WTC11 (cell line): ENCODE measurements at regions not wholly inside any gene's neighbourhood (a gene's known extent, or its start where the extent isn't known, plus 50 kb on each side); places are given as distances from the start of the nearest gene placed in this dataset.

ENCODE experiments used
- ATAC-seq: fragments of 200-7000 bp; cut with Tn5 transposase; 2 replicates; pipeline ENCODE4 v1.10.0; 2021; ENCODE audit warnings: mild to moderate bottlenecking, moderate library complexity
- CTCF ChIA-PET: fragments of 300-600 bp; sonication (Branson Sonifier 250); formaldehyde crosslinking; loops from one replicate; lab custom pipeline; 2021; ENCODE audit warnings: antibody characterized with exemption; lab: Charles Lee
- POLR2A ChIA-PET: fragments of 350-600 bp; sonication (Branson Sonifier 250); formaldehyde crosslinking; loops from one replicate; lab custom pipeline; 2021; ENCODE audit warnings: antibody characterized with exemption; lab: Charles Lee
- DNase-seq: peaks from one replicate; pipeline ENCODE4 v3.0.0; 2021; ENCODE audit warnings: low spot score
- H3K27ac Mint-ChIP-seq: 2 replicates; pipeline ENCODE4 v1.8.0; 2021; ENCODE audit warnings: mixed read lengths
- H3K27me3 Mint-ChIP-seq: 2 replicates; pipeline ENCODE4 v1.8.0; 2021; ENCODE audit warnings: low read depth, mild to moderate bottlenecking, moderate library complexity, mixed read lengths
- H3K36me3 Mint-ChIP-seq: 2 replicates; pipeline ENCODE4 v1.8.0; 2021; ENCODE audit warnings: mixed read lengths
- H3K4me1 Mint-ChIP-seq: 2 replicates; pipeline ENCODE4 v1.8.0; 2022; ENCODE audit warnings: mixed read lengths
- H3K4me3 Mint-ChIP-seq: 2 replicates; pipeline ENCODE4 v1.8.0; 2021; ENCODE audit warnings: mild to moderate bottlenecking, moderate library complexity, mixed read lengths
- H3K9me3 Mint-ChIP-seq: 2 replicates; pipeline ENCODE4 v1.8.0; 2021; ENCODE audit warnings: mixed read lengths
- ELF4 ChIP-seq: sonication (generic); formaldehyde crosslinking; IDR thresholded peaks from 2 replicates; pipeline ENCODE4 v1.8.1; 2022; ENCODE audit warnings: low read depth, mild to moderate bottlenecking, moderate library complexity, missing genetic modification reagents
- MYBL2 ChIP-seq: sonication (generic); formaldehyde crosslinking; IDR thresholded peaks from 2 replicates; pipeline ENCODE4 v1.8.1; 2023; ENCODE audit warnings: mild to moderate bottlenecking, moderate library complexity, missing genetic modification reagents
- NFATC4 ChIP-seq: fragments of 250-450 bp; sonication (Bioruptor Pico); IDR thresholded peaks from 2 replicates; pipeline ENCODE4 v1.9.0; 2021; ENCODE audit warnings: mild to moderate bottlenecking
- NFE2L1 ChIP-seq: sonication (generic); formaldehyde crosslinking; IDR thresholded peaks from 2 replicates; pipeline ENCODE4 v1.8.1; 2023; ENCODE audit warnings: missing genetic modification reagents
- RELA ChIP-seq: sonication (generic); formaldehyde crosslinking; IDR thresholded peaks from 2 replicates; pipeline ENCODE4 v1.8.1; 2022; ENCODE audit warnings: missing genetic modification reagents, mild to moderate bottlenecking, borderline replicate concordance
- SP1 ChIP-seq: sonication (generic); formaldehyde crosslinking; conservative IDR thresholded peaks from 2 replicates; pipeline ENCODE4 v1.8.1; 2022; ENCODE audit warnings: missing genetic modification reagents
- TCF7 ChIP-seq: sonication (generic); formaldehyde crosslinking; IDR thresholded peaks from 2 replicates; pipeline ENCODE4 v1.8.0; 2022; ENCODE audit warnings: mild to moderate bottlenecking, low read depth, missing genetic modification reagents, moderate library complexity
- ZNF121 ChIP-seq: sonication (generic); formaldehyde crosslinking; IDR thresholded peaks from 2 replicates; pipeline ENCODE4 v1.8.0; 2023; ENCODE audit warnings: missing genetic modification reagents
- ZNF219 ChIP-seq: sonication (generic); formaldehyde crosslinking; IDR thresholded peaks from 2 replicates; pipeline ENCODE4 v1.8.0; 2023; ENCODE audit warnings: missing genetic modification reagents, mild to moderate bottlenecking, borderline replicate concordance
- ZNF396 ChIP-seq: fragments of 250-450 bp; sonication (Bioruptor Pico); IDR thresholded peaks from 2 replicates; pipeline ENCODE4 v1.8.0; 2021; ENCODE audit warnings: mild to moderate bottlenecking, moderate library complexity, borderline replicate concordance
- TF ChIP-seq, protein P1 (sequence below): fragments of 250-450 bp; sonication (Bioruptor Pico); IDR thresholded peaks from 2 replicates; pipeline ENCODE4 v1.9.0; 2021; ENCODE audit warnings: moderate library complexity, mild to moderate bottlenecking, inconsistent platforms, borderline replicate concordance
- TF ChIP-seq, protein P2 (sequence below): sonication (generic); formaldehyde crosslinking; IDR thresholded peaks from 2 replicates; pipeline ENCODE4 v1.8.1; 2022; ENCODE audit warnings: low read depth, mild to moderate bottlenecking, moderate library complexity, missing genetic modification reagents, borderline replicate concordance
- TF ChIP-seq, protein P3 (sequence below): sonication (generic); formaldehyde crosslinking; IDR thresholded peaks from 2 replicates; pipeline ENCODE4 v1.8.0; 2022; ENCODE audit warnings: missing genetic modification reagents
- TF ChIP-seq, protein P4 (sequence below): sonication (generic); formaldehyde crosslinking; conservative IDR thresholded peaks from 2 replicates; pipeline ENCODE4 v1.8.1; 2023; ENCODE audit warnings: mild to moderate bottlenecking, low read depth, missing genetic modification reagents, moderate library complexity
- TF ChIP-seq, protein P5 (sequence below): sonication (generic); formaldehyde crosslinking; IDR thresholded peaks from 2 replicates; pipeline ENCODE4 v1.8.0; 2022; ENCODE audit warnings: mild to moderate bottlenecking, missing genetic modification reagents
- TF ChIP-seq, protein P6 (sequence below): fragments of 250-450 bp; sonication (Bioruptor Pico); IDR thresholded peaks from 2 replicates; pipeline ENCODE4 v1.9.0; 2021; ENCODE audit warnings: mild to moderate bottlenecking
- TF ChIP-seq, protein P7 (sequence below): sonication (generic); formaldehyde crosslinking; IDR thresholded peaks from 2 replicates; pipeline ENCODE4 v1.8.1; 2023; ENCODE audit warnings: mild to moderate bottlenecking, missing genetic modification reagents, borderline replicate concordance
- TF ChIP-seq, protein P8 (sequence below): sonication (generic); formaldehyde crosslinking; IDR thresholded peaks from 2 replicates; pipeline ENCODE4 v1.8.1; 2023; ENCODE audit warnings: mild to moderate bottlenecking, missing genetic modification reagents, moderate library complexity

DNA sequence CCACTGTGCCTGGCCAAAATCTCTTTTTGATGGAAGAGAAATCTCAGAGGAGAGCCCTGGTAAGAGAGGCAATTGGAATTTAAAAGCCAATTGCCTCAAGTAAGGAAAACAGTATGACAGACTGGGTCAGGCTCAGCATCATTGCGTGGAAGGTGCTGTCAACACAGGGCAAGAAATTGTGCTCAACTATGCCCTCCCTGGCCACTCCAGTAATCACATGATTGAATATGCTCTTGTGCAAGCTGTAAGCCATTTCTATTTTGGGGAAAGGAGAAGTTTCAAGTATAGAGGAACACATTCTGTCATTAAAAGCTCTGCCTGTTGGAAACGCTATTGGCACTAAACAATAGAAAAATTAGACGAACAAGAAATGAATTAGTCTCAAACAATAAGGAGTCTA, 1127.7 kb downstream of the REEP3 start:
- DNase-seq (peak; percentile 29), ATAC-seq (peak; percentile 90)
- CTCF ChIA-PET = interaction anchor here (1.0 kb wide), 1 partner anchor 533 kb away, joined by 3 read pairs; no protein-coding TSS in a partner anchor
- POLR2A ChIA-PET = no interaction called here
- Mint-ChIP-seq H3K4me1 (no peaks in the 10 kb centered on the region), H3K4me3 (no peak overlapping the region), H3K9me3 (no peaks in the 10 kb centered on the region), H3K27ac (no peak overlapping the region), H3K36me3 (no peaks in the 10 kb centered on the region), H3K27me3 (no peaks in the 10 kb centered on the region)
- TF ChIP-seq, protein P1, sequence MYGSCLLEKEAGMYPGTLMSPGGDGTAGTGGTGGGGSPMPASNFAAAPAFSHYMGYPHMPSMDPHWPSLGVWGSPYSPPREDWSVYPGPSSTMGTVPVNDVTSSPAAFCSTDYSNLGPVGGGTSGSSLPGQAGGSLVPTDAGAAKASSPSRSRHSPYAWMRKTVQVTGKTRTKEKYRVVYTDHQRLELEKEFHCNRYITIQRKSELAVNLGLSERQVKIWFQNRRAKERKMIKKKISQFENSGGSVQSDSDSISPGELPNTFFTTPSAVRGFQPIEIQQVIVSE (CRISPR knock-in tag) = no peak
- TF ChIP-seq, protein P2, sequence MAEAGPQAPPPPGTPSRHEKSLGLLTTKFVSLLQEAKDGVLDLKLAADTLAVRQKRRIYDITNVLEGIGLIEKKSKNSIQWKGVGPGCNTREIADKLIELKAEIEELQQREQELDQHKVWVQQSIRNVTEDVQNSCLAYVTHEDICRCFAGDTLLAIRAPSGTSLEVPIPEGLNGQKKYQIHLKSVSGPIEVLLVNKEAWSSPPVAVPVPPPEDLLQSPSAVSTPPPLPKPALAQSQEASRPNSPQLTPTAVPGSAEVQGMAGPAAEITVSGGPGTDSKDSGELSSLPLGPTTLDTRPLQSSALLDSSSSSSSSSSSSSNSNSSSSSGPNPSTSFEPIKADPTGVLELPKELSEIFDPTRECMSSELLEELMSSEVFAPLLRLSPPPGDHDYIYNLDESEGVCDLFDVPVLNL (CRISPR knock-in tag) = no peak
- no peak for TF ChIP-seq ZNF121 (CRISPR knock-in tag)
- TF ChIP-seq MYBL2 (CRISPR knock-in tag) = no peak
- TF ChIP-seq, protein P3, sequence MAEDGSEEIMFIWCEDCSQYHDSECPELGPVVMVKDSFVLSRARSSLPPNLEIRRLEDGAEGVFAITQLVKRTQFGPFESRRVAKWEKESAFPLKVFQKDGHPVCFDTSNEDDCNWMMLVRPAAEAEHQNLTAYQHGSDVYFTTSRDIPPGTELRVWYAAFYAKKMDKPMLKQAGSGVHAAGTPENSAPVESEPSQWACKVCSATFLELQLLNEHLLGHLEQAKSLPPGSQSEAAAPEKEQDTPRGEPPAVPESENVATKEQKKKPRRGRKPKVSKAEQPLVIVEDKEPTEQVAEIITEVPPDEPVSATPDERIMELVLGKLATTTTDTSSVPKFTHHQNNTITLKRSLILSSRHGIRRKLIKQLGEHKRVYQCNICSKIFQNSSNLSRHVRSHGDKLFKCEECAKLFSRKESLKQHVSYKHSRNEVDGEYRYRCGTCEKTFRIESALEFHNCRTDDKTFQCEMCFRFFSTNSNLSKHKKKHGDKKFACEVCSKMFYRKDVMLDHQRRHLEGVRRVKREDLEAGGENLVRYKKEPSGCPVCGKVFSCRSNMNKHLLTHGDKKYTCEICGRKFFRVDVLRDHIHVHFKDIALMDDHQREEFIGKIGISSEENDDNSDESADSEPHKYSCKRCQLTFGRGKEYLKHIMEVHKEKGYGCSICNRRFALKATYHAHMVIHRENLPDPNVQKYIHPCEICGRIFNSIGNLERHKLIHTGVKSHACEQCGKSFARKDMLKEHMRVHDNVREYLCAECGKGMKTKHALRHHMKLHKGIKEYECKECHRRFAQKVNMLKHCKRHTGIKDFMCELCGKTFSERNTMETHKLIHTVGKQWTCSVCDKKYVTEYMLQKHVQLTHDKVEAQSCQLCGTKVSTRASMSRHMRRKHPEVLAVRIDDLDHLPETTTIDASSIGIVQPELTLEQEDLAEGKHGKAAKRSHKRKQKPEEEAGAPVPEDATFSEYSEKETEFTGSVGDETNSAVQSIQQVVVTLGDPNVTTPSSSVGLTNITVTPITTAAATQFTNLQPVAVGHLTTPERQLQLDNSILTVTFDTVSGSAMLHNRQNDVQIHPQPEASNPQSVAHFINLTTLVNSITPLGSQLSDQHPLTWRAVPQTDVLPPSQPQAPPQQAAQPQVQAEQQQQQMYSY = no peak

DNA sequence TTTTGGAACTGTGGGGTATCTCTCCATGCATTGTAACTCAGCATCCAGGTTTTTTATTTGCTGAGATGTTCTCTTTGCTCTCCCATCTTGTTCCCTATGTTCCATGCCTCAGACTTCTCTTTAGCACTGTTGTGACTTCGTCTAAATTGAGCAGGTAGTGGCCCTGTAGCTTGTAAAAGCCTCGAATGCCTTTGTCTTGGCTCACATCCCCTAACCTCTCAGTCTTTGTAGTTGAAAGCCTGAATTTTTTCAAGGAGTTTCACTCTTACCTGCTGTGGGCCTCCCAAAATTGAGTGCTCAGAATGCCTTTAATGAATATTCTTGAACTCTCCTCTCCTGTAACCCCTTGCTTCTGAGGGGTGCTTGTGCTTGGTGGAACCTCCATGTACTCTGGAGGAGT, 1137.3 kb downstream of the REEP3 start:
- H3K27ac Mint-ChIP-seq = peak overlapping the region; percentile 66
- TF ChIP-seq TCF7 (CRISPR knock-in tag) (no peak), ZNF219 (CRISPR knock-in tag) (no peak), ZNF396 (no peak), NFE2L1 (CRISPR knock-in tag) (no peak), RELA (no peak)
- TF ChIP-seq, protein P4, sequence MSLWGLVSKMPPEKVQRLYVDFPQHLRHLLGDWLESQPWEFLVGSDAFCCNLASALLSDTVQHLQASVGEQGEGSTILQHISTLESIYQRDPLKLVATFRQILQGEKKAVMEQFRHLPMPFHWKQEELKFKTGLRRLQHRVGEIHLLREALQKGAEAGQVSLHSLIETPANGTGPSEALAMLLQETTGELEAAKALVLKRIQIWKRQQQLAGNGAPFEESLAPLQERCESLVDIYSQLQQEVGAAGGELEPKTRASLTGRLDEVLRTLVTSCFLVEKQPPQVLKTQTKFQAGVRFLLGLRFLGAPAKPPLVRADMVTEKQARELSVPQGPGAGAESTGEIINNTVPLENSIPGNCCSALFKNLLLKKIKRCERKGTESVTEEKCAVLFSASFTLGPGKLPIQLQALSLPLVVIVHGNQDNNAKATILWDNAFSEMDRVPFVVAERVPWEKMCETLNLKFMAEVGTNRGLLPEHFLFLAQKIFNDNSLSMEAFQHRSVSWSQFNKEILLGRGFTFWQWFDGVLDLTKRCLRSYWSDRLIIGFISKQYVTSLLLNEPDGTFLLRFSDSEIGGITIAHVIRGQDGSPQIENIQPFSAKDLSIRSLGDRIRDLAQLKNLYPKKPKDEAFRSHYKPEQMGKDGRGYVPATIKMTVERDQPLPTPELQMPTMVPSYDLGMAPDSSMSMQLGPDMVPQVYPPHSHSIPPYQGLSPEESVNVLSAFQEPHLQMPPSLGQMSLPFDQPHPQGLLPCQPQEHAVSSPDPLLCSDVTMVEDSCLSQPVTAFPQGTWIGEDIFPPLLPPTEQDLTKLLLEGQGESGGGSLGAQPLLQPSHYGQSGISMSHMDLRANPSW (CRISPR knock-in tag) = no peak
- TF ChIP-seq, protein P5, sequence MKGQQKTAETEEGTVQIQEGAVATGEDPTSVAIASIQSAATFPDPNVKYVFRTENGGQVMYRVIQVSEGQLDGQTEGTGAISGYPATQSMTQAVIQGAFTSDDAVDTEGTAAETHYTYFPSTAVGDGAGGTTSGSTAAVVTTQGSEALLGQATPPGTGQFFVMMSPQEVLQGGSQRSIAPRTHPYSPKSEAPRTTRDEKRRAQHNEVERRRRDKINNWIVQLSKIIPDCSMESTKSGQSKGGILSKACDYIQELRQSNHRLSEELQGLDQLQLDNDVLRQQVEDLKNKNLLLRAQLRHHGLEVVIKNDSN (CRISPR knock-in tag) = no peak
- ATAC-seq (peak; percentile 57), DNase-seq (no peak)
- POLR2A ChIA-PET = no interaction called here
- peaks cover 2% of the 10 kb centered on the region for H3K4me1 Mint-ChIP-seq
- CTCF ChIA-PET = no interaction called here
- no peaks in the 10 kb centered on the region for H3K27me3 Mint-ChIP-seq
- H3K4me3 Mint-ChIP-seq = no peak overlapping the region
- H3K9me3 Mint-ChIP-seq = peaks cover 12% of the 10 kb centered on the region
- no peaks in the 10 kb centered on the region; the same call in 1 of the 2 replicates for H3K36me3 Mint-ChIP-seq

DNA sequence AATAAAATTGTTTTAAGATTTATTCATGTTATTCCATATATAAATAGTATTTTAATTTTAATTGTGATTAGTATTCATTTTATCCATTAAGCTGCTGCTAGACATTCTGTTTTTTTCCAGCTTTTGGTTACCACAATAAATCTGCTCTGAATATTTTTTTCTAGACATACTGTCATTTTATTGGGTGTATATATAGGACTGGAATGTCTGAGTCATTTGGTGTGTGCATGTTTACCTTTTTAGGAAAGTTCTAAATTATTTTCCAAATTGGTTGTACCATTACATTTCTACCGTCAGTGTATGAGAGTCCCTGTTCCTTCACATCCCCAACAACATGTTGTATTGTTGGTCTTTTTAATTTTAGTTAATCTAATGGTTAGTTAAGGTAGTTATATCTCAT, 1138.1 kb downstream of the REEP3 start:
- Mint-ChIP-seq H3K4me1 (peaks cover 2% of the 10 kb centered on the region), H3K36me3 (no peaks in the 10 kb centered on the region; the same call in 1 of the 2 replicates), H3K27me3 (no peaks in the 10 kb centered on the region), H3K9me3 (peaks cover 12% of the 10 kb centered on the region), H3K4me3 (no peak overlapping the region), H3K27ac (no peak overlapping the region)
- DNase-seq (no peak), ATAC-seq (no peak)
- POLR2A ChIA-PET = no interaction called here
- CTCF ChIA-PET = no interaction called here
- TF ChIP-seq, protein P6, sequence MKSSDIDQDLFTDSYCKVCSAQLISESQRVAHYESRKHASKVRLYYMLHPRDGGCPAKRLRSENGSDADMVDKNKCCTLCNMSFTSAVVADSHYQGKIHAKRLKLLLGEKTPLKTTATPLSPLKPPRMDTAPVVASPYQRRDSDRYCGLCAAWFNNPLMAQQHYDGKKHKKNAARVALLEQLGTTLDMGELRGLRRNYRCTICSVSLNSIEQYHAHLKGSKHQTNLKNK (CRISPR knock-in tag) = no peak
- TF ChIP-seq NFATC4 (CRISPR knock-in tag) = no peak
- TF ChIP-seq ELF4 (CRISPR knock-in tag) = no peak
- TF ChIP-seq, protein P7, sequence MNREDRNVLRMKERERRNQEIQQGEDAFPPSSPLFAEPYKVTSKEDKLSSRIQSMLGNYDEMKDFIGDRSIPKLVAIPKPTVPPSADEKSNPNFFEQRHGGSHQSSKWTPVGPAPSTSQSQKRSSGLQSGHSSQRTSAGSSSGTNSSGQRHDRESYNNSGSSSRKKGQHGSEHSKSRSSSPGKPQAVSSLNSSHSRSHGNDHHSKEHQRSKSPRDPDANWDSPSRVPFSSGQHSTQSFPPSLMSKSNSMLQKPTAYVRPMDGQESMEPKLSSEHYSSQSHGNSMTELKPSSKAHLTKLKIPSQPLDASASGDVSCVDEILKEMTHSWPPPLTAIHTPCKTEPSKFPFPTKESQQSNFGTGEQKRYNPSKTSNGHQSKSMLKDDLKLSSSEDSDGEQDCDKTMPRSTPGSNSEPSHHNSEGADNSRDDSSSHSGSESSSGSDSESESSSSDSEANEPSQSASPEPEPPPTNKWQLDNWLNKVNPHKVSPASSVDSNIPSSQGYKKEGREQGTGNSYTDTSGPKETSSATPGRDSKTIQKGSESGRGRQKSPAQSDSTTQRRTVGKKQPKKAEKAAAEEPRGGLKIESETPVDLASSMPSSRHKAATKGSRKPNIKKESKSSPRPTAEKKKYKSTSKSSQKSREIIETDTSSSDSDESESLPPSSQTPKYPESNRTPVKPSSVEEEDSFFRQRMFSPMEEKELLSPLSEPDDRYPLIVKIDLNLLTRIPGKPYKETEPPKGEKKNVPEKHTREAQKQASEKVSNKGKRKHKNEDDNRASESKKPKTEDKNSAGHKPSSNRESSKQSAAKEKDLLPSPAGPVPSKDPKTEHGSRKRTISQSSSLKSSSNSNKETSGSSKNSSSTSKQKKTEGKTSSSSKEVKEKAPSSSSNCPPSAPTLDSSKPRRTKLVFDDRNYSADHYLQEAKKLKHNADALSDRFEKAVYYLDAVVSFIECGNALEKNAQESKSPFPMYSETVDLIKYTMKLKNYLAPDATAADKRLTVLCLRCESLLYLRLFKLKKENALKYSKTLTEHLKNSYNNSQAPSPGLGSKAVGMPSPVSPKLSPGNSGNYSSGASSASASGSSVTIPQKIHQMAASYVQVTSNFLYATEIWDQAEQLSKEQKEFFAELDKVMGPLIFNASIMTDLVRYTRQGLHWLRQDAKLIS (CRISPR knock-in tag) = no peak
- TF ChIP-seq SP1 (CRISPR knock-in tag) = no peak
- TF ChIP-seq, protein P8, sequence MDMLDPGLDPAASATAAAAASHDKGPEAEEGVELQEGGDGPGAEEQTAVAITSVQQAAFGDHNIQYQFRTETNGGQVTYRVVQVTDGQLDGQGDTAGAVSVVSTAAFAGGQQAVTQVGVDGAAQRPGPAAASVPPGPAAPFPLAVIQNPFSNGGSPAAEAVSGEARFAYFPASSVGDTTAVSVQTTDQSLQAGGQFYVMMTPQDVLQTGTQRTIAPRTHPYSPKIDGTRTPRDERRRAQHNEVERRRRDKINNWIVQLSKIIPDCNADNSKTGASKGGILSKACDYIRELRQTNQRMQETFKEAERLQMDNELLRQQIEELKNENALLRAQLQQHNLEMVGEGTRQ = no peak
